Activated CD4-positive, CD25-positive, alpha-beta regulatory T cell (primary cell): ENCODE measurements at regions not wholly inside any gene's neighbourhood (a gene's known extent, or its start where the extent isn't known, plus 50 kb on each side); places are given as distances from the start of the nearest gene placed in this dataset.

Experiments used
- DNase-seq, 4 experiments: peaks; one replicate each; lab custom pipeline; 2025; lab: John Stamatoyannopoulos, UW

DNA sequence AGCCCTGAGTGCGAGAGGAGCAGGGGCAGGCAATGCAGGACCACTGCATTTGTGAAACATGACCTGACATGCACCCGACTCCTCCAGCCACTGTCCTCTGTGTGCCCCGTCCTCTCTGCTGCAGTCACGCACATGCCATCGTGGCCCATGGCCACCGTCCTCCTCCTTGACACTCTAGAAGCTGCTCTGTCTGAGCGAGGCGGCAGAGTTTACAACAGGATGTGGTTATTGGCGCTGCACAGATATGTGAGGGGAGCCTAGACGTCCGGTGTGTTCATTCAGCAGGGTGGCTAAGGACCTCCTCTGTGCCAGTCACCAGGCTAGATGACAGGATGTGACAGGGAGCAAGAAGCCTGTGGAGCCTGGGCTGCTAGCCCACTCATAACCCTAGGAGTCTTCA, 277.8 kb downstream of the FOXO1 start:
- peak; percentile 36 to 73 (median 55) for DNase-seq

DNA sequence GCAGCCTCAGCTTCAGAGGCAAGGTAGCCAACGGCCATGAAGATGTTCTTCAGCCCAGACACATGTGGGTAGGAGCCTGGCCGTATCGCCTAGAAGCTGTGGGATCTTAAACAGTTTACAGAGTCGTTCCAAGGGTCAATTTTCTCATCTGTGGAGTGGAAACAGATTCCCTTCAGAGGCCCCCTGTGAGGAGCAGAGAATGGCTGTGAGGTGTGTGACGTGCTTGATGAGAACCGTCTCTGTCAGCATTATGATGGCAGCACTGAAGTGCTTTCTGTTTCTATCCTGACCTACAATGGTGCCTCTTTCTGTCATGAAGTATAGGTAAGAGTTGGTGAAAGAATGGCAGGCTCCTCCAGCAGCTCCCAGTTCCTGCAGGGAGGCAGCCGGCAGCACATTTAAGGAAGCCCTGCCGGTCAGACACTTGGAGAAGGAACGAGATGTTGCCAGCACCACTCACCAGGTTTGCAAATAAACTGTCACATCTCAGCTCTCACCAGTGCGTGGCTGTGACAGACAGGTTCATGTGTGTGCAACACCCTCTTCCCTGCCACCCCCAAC, 277.3 kb downstream of the FOXO1 start:
- DNase-seq, result no peak

DNA sequence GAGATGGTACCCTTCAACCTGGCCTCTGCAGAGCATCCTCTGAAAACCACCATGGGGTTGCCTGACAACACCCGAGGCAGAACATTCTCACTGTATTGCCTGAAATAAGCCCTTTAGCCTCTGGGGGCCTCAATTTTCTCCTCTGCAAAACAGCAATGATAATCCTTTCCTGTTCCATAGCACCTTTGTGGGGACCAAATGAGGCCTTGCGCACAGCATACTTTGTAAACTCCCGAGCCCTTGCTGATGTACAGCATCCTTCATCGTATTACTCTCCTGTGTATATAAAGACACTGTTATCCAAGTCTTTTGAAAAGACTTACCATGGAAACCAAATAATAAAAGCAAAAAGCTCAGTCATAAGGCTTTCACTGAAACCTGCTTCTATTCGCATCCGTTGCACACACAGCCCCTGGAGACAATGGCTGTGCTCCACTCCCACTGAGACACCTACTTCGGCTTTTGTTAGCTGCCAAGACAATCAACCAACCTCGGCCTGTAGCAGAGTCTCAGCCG, 276.0 kb downstream of the FOXO1 start:
- DNase-seq, result no peak

DNA sequence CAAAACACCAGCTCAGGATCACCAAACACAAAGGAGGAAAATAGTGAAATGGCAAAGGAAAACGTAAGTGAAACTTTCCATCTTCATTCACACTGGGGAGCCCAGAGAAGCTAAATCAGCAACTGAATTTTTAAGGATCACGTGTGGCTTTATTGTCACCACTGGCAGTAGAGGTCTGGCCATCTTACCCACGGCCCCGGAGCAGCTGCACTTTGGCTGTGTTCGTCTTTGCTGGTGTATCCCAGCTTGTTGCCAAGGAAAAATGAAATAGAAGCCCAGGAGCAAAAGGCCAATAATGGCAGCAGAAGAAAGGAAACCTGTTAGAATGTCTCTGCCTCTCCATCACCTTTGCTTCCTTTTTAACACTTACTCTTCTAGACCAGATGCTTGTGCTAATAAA, 274.7 kb downstream of the FOXO1 start:
- DNase-seq, result no peak

DNA sequence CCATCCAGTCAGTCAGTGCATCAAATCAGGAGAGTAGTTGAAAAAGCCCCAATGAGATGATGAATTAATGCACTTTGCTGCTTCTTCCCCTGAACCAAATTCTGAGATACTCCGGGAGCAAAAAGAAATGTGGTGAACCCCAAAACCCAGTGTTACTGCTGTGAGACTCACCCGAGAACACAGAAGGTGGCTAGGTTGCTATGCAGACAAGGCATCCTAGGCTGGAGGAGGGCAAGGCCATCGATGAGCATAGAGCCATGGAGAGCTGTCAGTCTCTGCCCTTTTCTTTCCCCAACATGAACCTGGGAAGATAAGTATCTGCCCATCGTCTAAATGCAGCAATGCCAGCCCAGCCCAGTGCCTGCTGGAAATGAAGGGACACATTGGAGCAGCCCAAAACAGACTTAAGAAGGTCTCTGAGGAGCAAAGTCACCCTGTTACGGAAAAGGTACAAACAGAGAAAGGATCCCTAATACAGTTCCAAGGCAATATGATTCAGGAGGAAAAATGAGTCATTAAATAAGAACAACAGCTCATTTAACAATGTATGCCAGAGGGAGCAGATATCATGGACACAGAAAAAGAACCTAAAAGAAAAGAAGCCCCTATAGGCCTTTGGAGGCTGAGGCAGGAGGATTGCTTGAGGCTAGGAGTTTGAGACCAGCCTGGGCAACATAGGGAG, 272.0 kb downstream of the FOXO1 start:
- DNase-seq, result no peak

DNA sequence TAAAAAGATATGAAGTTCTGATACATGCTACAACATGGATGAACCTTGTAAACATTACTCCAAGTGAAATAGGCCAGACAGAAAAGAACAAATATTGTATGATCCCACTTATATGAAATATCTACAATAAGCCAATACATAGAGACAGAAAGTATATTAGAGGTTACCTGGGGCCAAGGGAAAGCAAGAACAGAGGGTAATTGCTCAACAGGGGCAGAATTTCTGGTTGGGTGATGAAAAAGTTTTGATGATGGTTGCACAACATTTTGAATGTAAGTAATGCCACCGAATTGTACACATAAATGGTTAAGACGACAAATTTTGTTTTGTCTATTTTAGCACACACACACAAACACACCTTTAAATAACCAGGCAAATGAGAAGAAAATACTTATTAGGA, 268.4 kb downstream of the FOXO1 start:
- no peak for DNase-seq

DNA sequence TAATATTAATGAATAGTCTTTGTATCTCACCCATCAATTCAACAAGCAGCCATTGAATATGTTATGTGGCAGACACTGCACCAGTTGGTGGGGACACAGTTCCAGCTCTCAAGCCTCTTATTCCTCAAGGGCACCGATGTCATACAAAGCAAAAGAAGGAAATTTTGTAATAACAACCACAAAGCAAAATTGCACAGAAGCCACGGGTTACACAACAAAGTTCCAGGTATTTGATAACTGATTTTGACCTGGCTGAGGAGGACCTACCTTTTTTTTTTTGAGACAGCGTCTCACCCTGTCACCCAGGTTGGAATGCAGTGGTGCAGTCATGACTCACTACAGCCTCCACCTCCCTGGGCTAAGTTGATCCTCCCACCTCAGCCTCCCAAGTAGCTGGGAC, 266.7 kb downstream of the FOXO1 start:
- DNase-seq, result no peak

DNA sequence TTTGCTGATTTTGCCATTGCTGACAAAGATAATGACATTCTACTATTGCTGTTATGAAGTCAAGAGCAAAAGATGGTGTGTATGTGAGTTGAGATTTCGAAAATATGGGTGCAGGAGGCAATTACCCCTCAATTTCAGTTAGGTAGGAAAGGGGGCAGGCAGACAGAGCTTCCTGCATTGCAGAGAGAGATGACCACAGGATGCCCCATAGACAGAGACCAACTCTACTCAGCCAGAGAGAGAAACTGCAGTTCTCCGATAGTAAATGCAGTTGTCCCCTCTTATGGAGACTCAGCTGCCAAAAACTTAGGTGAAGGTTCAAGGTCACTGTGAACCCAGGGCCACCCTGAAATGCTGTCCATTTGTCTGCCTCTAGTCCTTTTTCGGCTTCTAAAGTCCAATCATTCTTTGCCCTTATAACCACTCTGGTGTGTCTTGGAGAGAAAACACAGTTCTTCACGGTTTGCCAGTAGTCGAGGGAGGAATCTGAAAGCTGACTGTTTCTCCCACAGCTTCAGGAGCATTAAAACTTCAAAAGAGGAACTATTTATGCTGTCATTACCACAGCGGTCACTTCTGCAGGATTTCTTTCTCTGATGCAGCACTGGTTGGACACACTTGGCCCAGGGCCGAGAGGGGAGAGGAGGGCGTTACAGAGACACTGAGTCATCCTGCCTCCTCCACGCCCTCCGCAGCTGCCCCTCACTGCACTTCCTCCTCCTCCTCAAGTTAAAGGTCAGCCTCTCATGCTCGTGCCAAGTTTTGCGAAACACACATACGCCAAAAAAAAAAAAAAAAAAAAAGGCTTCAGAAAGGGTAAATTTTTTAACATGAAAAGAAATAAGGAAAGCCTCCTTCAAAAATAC, 264.3 kb downstream of the FOXO1 start:
- DNase-seq, result peak in 2 of 4 experiments; percentile 4 to 14

DNA sequence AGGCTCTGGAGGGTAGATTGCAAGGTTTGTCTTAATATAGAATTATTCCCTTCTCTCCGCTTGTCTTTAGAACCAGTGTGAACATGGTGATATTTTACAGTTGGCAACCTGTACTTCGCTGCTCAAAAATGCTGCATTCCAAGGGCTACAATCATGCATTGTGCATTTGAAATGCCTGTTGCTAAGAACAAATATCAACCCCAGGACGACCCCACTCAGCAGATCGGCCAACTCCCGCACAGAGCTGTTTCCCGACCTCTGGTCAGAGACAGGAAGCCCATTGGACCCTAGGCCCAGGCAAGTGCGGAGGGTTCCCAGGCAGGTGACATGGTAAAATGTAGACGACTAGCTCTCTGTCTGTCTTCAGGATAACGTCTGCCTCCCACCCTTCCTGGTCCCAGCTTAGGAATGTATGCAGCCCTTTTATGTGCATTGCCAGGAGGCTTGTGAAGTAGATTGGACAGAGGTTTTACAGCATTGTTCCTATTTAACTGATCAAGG, 263.5 kb downstream of the FOXO1 start:
- no peak for DNase-seq

DNA sequence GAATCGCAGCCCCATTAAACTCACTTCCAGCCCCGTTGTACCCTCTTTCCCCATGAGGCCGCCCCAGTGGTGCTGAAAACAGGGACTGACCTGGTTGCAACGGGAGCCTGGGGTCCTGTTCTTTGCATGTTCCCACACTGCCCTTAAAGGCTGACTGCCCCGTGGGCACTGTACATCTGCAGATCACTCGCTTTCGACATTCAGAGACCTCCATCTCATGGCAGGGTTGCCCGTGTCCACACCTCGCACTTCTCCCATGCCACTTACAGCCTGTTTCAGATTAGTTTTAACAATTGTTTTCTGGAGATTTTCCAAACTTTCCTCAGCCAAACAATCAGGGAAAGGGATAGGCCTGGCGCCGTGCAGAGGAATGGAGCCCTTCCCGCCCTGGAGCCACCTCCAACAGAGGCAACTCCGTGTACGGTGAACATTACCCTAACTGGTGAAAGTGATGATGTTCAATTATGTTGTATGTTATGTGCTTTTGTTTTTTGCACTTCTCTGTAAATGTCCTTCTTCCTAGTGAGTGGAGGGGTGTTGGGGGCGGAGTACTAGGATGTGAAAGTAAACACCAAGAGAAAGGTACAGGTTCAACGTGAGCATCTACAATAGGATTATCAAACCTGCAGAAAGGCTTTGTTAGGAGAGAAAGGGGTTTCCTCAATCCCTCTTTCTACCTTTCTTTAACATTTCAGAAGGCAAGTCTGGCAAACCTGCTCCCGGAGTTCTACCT, 262.8 kb downstream of the FOXO1 start:
- DNase-seq, result no peak

DNA sequence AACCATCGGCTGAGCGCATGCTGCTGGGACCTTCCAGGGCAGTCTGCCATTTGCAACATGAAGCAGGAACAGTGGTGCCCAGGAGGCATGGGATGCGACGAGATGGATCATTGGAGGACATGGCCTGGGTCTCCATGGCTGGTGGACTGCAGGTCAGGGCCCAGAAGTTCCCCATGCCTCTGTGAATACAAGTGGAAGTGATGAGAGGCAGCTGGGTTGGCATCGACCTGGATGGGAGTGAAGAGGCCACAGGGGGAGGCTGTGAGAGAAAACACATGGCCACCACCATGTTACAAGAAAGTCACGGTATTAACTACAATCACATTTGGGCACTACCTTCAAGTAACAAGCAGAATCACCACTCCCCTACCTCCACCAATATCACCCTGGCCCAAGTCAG, 262.0 kb downstream of the FOXO1 start:
- no peak for DNase-seq

DNA sequence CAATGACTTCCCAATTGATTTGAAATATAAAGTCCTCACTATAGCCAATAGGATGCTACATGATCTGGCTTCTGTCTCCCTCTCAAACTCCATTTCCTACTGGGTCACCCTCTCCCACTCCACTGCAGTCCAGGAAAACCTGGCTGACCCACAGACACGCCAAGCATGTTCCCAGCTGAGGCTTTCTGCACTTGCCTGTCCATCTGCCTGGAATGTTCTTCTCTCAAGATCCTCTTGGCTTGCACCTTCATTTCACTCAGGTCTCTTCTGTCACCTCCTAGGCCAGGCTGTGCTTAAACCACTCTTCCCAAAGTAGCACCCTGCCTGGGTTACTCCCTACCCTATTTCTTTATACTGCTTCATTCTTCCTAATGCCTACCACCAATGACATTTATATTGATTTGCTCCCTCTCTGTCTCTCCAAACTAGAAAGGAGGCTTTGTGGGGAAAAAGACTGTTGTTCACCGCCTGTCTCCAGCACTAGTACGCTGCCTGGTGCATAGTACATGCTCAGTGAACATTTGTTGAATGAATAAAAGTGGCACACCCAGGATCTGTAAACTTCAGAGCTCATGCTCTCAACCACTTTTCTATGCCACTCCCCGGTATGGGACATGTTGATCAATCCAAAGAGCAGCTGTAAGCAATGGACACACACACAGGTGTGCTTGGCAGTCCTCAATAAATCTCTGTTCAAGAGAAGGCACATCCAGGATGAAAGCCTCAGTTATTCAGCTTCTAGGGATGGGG, 261.3 kb downstream of the FOXO1 start:
- DNase-seq, result no peak

DNA sequence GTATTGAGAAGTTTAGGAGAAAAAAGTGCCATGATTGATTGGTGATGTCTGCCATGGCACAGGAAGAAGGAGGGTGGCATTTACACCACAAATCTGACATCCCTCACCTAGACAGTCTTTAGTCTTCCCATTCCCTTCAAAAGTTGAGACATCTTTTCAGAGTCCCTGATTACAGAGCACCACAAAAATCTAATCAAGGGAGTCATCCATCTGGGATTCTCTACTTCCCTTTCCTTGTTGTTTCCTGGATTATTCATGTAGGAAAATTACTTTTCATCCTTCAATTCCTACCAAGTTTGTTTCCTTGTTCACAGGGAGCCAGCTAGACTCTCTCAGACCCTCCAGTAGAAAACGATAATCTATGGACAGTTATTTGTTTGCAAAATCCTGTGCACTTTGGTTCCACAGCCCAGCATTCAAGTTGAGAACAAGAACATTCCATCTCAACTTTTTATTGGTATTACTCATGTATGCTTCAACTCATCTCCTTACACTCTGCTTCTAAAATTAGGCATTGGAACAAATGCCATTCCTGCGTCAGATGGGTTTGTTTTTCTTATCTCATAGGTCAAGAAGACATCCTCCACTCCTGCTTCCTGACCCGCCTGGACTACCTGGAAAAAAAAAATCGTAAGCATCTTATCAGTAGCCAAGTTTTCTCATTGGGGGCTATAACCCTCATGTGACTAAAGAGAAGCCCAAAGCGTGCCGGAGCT, 259.9 kb downstream of the FOXO1 start:
- DNase-seq, result no peak

DNA sequence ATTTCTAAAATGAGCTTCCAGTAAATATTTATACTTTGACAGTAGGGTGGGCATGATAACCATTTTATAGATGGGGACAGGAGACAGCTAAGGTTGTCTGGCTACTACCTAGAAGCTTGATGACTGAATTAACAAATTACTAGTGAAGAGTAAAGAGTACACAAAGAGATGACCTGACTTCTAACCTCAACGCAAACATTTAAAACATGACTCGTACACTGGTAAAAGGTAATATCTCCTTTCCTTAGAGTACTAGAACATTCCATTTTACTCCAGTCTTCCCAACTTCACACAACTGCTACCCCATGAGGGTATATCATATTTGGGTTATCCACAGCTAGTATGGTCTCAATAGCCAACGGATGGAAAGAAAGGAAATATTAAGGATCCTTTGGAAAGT, 258.9 kb downstream of the FOXO1 start:
- no peak for DNase-seq

DNA sequence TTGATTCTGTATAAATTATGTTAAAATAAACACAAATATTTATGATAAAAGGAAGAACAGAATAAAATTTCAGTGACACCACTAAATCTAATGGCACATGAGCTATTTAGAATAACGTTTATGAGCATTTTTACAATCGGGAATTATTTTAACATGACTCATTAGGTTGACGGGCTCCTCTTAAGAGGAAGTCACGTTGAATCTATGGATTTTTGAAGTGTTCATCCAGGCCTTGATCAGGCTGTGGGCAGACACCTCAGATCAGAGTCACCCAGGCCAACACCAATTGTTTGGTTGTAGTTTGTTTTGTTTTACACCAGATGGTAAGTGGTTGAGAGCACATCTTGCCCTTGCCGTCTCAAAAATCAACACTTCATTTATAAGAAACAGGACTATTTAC, 257.8 kb downstream of the FOXO1 start:
- DNase-seq, result no peak

DNA sequence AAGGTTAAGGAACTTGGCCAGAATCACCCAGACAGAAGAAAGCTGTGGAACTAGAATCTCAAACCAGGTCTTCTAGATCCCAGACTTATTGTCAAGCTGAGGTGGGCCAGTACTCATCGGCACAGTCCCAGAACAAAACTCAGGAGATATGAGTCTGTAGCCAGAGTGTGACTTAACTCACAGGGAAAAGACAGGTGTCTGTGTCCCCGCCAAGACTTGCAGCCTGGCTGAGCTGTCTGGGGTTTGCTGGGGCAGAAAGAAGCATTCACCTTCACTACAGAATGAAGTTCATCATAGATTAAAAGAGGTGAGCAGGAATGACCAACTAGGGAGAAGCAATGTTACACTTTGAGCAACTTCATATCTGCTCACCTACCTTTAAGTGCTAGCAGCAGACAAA, 257.2 kb downstream of the FOXO1 start:
- no peak for DNase-seq

DNA sequence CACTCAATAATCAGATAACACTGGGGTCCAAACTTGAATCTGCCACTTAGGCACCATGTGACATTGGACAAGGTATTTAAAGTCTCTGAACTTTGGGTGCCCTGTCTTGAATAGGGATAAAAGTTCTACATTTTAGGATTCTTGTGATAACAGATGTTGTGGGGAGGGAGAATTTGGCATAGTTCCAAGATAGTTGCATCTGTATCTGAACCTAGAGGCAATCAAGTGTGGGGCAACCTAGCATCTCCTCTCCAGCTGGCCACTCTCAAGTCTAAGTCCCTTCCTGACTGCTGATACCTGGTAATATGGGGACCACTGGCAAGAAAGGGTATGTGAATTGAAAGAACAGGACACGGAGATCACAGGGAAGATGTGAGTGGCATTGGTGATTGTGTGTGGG, 256.1 kb downstream of the FOXO1 start:
- no peak for DNase-seq

DNA sequence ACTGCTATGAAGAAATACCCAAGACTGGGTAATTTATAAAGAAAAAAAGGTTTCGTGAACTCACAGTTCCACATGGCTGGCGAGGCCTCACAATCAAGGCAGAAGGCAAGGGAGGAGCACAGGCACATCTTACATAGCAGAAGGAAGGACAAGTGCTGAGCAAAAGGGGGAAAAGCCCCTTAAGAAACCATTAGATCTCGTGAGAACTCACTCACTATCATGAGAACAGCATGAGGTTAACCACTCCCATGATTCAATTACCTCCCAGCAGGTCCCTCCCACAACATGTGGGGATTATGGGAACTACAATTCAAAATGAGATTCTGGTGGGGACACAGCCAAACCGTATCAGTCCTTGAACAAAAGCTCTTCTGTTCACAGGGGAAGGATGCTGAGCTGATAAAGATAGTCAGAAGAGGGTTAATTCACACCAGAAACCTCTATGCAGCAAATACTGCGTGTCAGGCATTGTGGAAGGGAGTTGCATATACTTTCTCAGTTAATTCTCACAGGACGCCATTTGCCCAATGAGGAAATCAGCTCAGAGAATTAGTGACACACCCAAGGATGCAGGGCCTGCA, 246.2 kb downstream of the FOXO1 start:
- DNase-seq, result no peak

DNA sequence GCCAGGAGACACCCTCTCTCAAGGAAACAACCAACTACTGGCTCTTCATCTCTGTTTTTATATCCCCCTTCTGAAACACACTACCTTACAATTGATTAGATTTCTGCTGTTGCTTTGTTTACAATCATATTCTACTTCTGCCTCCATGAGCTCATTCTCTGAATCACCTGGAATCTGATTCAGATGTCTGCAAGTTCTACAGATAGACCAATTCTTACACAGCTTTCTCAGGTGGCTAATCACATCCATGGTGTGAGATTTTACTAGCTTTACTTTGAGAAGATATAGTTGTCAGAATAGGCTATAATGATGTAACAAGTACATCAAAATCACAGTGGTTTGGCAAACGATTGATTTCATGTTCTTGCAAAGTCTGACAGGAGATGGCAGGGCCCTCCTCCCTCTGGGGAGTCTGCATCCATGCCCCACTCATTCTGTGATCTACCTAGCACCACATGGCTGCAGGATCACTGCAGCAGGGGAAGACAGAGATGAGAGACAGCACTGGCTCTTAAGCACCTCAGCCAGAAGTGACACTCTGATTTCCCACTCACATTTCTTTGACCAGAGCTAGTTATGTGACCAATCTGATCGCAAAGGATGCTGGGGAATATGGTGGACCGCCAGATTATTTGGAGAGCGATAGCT, 243.7 kb downstream of the FOXO1 start:
- DNase-seq, result no peak

DNA sequence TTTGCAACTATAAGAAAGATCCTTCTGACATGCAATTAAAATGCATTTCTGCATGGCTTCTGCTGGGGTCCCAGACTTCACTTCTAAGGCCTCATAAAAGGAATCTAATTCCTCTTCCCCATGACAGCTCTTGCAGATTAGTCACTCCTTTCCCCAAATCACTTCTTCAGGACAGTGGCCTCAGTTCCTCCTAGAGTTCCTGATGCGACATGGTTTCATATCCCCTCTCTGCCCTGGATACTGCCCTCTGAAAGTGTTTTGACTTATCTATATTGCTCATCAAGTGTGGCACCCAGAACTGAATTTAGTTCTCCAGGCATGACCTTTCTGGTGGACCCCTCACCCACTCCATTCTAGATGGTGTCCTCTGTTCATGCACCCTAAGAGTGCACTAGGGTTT, 238.1 kb downstream of the FOXO1 start:
- DNase-seq, result no peak
